ENCODE measurements at regions not wholly inside any gene's neighbourhood (a gene's known extent, or its start where the extent isn't known, plus 50 kb on each side); places are given as distances from the start of the nearest gene placed in this dataset.
"Not testable (repeated sequence)": the region's sequence is repeated elsewhere in the genome, so short reads cannot be mapped to it uniquely, and the experiment has no call there.

- not testable (repeated sequence) for TF ChIP-seq REST (IDR thresholded peaks at IDR 0.05); TAF1 (conservative IDR thresholded peaks at IDR 0.05)
Observed at GRCh38 chr2:16089491-16089890, 149.1 kb downstream of the MYCN start.
